ENCODE measurements at regions not wholly inside any gene's neighbourhood (a gene's known extent, or its start where the extent isn't known, plus 50 kb on each side); places are given as distances from the start of the nearest gene placed in this dataset.

DNA sequence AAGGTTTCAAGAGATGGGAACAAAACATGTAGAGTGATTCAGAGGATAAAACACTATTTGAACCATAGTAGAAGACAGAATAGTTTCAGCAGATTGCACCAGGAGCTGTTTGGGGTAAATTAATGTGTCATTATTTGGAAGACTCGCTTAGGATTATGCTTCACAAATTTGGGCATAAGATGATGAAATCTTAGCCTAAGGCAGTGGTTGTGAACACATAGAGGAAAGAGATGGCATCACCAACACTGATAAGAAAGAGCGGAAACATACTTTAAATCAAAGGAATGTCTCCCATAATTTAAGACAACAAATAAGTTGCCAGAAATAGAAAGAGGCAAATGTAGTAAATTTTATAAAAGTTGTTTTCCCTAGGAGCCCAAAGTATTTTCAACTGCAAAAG lies 66.1 kb upstream of the TBCA start:
- TF ChIP-seq, protein P1, sequence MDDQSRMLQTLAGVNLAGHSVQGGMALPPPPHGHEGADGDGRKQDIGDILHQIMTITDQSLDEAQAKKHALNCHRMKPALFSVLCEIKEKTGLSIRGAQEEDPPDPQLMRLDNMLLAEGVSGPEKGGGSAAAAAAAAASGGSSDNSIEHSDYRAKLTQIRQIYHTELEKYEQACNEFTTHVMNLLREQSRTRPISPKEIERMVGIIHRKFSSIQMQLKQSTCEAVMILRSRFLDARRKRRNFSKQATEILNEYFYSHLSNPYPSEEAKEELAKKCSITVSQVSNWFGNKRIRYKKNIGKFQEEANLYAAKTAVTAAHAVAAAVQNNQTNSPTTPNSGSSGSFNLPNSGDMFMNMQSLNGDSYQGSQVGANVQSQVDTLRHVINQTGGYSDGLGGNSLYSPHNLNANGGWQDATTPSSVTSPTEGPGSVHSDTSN (IDR thresholded peaks at IDR 0.05; ENCODE audit: insufficient replicate concordance, low read depth, low read length), result no peak
- no peak for TF ChIP-seq NFIC (IDR thresholded peaks at IDR 0.05; ENCODE audit: low read depth, low read length)
- TF ChIP-seq, protein P2, sequence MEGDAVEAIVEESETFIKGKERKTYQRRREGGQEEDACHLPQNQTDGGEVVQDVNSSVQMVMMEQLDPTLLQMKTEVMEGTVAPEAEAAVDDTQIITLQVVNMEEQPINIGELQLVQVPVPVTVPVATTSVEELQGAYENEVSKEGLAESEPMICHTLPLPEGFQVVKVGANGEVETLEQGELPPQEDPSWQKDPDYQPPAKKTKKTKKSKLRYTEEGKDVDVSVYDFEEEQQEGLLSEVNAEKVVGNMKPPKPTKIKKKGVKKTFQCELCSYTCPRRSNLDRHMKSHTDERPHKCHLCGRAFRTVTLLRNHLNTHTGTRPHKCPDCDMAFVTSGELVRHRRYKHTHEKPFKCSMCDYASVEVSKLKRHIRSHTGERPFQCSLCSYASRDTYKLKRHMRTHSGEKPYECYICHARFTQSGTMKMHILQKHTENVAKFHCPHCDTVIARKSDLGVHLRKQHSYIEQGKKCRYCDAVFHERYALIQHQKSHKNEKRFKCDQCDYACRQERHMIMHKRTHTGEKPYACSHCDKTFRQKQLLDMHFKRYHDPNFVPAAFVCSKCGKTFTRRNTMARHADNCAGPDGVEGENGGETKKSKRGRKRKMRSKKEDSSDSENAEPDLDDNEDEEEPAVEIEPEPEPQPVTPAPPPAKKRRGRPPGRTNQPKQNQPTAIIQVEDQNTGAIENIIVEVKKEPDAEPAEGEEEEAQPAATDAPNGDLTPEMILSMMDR (IDR thresholded peaks at IDR 0.05 in 2 of 3, conservative IDR thresholded peaks at IDR 0.05 in 1 of 3; ENCODE audit: control insufficient read depth in 2 of 3, extremely low read depth in 1 of 3, insufficient read depth in 1 of 3, low read depth in 3 of 3, low read length in 3 of 3), result no peak
- no peak for TF ChIP-seq SUZ12 (IDR thresholded peaks at IDR 0.05; ENCODE audit: unreplicated experiment)
- TF ChIP-seq, protein P3, sequence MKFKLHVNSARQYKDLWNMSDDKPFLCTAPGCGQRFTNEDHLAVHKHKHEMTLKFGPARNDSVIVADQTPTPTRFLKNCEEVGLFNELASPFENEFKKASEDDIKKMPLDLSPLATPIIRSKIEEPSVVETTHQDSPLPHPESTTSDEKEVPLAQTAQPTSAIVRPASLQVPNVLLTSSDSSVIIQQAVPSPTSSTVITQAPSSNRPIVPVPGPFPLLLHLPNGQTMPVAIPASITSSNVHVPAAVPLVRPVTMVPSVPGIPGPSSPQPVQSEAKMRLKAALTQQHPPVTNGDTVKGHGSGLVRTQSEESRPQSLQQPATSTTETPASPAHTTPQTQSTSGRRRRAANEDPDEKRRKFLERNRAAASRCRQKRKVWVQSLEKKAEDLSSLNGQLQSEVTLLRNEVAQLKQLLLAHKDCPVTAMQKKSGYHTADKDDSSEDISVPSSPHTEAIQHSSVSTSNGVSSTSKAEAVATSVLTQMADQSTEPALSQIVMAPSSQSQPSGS (IDR thresholded peaks at IDR 0.05; ENCODE audit: low read length), result no peak
- TF ChIP-seq ZNF274 (IDR thresholded peaks at IDR 0.05; ENCODE audit: insufficient read depth, insufficient read length), result no peak
- TF ChIP-seq KDM1A (IDR thresholded peaks at IDR 0.05; ENCODE audit: borderline replicate concordance), result no peak
- no peak for TF ChIP-seq CHD1 (IDR thresholded peaks at IDR 0.05; ENCODE audit: low read depth, low read length)
- no peak for TF ChIP-seq EZH2 (IDR thresholded peaks at IDR 0.05; ENCODE audit: borderline replicate concordance, control insufficient read depth, low read depth, low read length)
- TF ChIP-seq, protein P4, sequence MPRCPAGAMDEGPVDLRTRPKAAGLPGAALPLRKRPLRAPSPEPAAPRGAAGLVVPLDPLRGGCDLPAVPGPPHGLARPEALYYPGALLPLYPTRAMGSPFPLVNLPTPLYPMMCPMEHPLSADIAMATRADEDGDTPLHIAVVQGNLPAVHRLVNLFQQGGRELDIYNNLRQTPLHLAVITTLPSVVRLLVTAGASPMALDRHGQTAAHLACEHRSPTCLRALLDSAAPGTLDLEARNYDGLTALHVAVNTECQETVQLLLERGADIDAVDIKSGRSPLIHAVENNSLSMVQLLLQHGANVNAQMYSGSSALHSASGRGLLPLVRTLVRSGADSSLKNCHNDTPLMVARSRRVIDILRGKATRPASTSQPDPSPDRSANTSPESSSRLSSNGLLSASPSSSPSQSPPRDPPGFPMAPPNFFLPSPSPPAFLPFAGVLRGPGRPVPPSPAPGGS (IDR thresholded peaks at IDR 0.05; ENCODE audit: borderline replicate concordance, insufficient read depth, low read depth, low read length, poor library complexity, severe bottlenecking), result no peak
- TF ChIP-seq, protein P5, sequence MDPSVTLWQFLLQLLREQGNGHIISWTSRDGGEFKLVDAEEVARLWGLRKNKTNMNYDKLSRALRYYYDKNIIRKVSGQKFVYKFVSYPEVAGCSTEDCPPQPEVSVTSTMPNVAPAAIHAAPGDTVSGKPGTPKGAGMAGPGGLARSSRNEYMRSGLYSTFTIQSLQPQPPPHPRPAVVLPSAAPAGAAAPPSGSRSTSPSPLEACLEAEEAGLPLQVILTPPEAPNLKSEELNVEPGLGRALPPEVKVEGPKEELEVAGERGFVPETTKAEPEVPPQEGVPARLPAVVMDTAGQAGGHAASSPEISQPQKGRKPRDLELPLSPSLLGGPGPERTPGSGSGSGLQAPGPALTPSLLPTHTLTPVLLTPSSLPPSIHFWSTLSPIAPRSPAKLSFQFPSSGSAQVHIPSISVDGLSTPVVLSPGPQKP (IDR thresholded peaks at IDR 0.05; ENCODE audit: low read depth, low read length), result no peak
